GM21447 (cell line): ENCODE measurements at regions not wholly inside any gene's neighbourhood (a gene's known extent, or its start where the extent isn't known, plus 50 kb on each side); places are given as distances from the start of the nearest gene placed in this dataset.

Experiments
- ATAC-seq: cut with Tn5 transposase; IDR thresholded peaks from one replicate; pipeline ENCODE4 v1.9.1; 2021; ENCODE audit not compliant: unreplicated experiment

DNA sequence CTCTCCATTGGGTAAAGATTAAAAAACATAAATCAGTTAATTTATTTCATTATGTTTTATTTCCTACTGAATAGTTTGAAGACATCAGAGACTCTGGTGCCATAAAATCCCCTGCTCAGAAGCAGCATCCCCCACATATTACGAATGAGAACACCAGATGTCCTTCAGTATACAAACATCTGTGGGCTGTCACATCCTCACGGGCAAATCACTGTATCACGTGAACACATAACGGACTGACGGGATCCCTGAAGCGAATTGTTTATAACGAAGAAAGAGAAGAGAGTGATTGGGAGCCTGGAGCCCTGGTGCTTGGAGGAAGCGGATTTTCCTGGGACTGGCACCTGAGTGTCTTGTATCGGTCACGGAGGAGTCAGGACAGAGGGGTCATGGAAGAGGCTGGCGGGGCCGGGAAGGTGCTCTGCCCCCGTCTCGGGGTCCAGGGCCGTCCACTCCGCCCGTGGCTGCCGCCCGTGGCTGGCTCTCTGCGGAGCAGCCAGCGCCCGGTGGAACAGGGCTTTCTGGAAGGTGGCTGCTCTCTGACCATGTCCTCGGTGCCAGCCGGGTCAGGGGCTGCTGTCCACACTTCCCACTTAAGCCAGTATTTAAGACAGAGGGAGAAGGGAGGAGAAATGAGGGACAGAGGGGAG is 452.7 kb upstream of the FAT1 start:
- ATAC-seq = no peak

DNA sequence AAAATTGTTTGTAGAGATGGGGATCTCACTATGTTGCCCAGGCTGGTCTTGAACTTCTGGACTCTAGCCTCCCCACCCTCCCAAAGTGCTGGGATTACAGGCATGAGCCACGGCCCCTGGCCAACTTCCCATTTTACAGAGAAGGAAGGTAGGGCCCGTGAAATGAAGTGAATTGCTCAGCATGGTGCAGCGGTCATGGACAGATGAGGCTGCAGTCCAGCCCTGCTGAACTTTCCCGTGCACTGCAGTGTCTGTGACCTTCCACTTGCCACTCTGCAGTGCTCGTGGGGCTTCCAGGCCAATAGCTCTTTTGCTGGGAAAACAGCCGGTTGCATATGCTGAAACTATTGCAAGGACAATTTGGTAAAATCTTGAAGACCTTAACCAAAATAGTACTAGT is 454.4 kb upstream of the FAT1 start:
- no peak for ATAC-seq

DNA sequence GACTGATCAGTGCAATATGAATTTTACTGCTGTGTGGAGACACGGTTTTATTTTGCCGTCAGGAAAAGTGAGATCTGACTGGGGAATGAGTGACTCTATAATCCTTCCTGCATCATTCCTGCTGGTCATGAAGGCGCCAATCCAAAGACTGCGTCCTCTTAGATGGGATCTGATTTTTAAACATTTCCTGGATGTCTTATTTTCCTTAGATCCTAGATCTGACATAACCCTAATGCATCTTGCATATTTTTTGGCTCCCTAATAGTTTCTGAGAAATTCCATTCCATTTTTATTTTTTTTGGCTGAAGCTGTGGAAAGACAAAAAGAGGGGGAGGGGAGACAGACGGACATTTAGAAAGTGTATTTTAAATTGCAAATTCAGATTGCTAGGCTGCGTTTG is 454.9 kb upstream of the FAT1 start:
- no peak for ATAC-seq

DNA sequence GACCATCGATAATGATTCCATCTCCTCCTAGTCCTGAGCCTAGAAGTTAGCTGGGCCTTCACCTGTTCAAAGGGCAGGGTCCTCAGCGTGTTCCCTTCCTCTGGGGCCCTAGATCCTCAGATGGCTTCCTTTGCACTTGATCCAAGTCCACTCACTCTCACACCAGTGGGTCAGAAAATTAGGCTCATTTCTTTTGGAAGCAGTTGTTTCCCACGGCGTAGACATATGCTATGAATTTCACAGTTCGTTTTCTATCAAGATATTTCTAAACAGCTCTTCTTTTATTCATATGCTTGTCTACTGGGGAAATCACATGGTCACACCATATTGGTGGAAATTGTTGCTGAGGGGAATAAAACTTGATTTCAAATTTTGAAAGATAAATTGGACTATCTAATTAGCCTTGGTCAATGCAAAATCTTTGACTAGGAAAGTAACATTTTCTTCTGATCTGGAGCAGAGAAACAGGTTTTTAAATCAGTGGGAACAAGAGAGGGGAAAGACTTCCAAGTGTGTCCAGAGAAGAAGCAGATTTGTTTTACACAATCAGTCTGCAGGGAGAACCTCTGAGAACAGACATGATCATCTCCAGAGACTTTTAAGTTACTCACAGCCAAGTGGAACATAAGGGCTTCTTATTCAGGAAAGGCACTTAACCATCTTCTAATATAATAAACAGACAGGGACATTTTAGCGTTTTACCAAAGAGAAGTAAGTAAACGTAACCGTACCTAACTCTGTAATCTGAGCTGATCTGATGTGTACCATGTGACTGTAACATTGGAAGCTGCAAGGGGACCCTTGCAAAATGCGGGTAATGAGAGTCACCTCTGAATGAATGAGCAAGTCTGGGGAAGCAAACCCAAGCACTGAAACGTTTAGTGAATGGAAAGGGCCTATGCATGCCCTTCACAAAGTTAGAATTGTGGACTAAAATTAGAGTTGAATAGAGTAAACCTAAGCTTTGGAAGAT is 455.7 kb upstream of the FAT1 start:
- no peak for ATAC-seq

DNA sequence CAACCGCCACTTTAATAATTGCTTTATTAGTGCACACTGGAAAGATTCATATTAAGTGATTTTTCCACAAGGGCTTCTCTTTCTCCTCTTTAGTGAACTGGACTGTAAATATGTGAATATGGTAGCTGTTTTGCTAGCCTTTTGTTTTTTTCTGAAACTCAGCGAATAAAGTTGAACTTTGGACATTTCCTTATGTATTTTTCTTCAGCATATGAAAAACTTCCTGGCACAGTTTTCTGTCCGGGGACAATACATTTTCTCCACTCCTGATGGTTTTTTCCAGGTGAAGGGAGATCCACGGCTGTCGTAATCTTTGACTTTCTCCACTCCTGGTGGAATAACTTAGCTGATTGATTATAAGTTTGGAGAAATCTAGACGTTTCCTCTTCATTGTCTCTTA is 457.4 kb upstream of the FAT1 start:
- no peak for ATAC-seq

DNA sequence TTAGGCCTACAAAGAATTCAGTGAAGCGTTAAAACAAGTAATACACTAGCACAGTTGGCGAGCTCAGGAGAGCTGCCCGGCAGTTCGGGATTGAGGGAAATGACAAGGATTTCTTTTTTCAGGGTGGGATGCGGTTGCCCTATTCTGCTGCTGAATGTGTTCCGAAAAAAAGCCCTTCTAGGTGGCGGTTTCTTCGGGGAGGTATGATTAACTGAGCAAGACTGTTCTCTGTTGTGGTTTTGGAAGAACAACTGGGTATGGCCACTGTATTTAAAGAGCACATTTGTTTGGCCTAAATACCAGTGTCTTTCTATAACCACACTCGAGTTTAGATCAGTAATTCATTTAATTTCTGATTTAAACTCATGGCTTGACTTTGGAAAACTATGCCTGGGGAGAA is 459.7 kb upstream of the FAT1 start:
- ATAC-seq = no peak

DNA sequence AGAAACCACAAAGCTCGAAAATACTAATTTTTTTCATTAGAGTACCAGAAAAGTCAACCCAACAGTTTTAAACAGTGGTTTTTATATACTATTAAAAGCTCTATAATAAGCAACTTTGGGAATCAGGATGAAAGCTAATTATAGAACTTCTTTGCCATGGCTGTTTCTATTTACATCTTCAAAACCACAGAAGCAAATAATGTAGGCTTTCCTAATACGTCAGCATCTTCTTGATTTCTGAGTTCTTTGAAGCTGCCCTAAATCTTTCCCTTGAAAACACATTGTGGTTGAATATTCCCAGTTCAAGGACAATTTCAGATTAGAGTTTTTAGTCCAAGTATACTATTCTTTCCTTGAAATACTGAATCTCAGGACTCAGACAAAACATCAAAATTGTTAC is 460.2 kb upstream of the FAT1 start:
- no peak for ATAC-seq

DNA sequence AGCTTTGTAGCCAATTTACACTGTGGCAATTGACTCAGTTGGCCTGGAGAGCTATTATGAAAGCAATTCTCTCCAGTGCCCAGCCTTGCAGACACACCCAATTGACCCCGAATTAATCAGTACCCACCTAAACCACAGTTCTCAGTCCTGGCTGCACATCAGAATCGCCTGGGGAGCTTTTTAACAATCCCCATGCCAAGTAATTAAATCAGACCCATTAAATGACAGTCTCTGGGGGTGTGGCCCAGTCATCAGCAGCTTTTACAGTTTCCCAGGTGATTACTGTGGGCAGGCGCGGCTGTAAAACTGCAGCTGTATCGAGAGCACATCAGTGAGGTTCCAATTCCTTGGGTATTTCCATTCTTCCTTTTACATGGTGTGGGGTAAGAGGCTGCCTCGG is 460.9 kb upstream of the FAT1 start:
- no peak for ATAC-seq

DNA sequence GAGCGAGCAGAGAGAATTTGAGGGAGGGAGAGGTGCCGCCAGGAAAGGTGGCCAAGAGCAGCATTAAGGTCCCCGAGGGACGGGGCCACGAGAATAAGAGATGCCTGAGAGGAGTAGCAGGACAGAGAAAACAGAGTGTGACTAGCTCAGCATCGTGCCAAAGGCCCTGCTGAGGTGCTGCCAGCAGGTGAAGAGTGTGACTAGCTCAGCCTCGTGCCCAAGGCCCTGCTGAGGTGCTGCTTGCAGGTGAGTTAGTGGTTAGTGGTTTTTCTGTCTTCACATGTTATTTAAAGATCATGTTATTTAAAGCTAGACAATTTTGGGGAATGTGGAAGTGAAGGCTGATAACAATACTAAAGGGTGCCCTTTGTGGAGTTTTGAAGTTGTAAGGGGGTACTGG is 464.5 kb upstream of the FAT1 start:
- no peak for ATAC-seq

DNA sequence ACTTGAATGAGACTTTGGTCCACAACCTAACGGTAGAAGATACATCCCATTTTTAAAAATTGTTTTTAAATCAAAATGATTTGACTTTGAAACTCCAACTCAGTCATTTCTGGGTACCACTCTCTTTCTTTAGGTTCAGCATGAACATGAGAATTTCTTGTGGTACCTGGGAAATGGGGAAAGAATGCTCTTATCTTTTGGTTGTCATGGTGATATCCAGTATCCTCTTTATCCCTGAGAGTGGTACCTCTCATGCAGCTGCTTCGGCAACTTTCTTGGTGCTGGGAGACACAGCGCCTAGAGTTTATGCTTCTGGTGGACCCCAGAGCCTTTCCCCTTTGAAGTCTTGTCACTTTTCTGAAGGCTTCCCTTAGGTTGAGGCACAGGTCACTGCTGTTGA is 465.1 kb upstream of the FAT1 start:
- no peak for ATAC-seq

DNA sequence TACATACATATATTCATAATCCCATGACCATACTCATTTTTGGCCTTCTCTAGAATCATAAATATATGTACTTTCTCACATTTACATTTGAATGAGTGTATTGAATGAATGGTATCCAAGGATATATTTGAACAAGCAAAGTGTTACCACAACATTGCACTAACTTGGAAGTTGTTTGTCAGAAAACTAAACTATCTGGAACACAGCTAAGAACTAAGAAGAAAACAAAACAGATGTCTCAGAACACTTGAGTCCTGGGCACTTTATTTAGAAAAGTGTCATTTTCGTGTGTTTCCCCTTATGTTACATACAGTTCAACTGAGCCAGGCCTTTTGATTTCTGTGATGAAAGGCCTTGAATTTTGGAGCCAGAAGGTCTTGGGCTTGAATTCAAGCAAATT is 466.7 kb upstream of the FAT1 start:
- no peak for ATAC-seq

DNA sequence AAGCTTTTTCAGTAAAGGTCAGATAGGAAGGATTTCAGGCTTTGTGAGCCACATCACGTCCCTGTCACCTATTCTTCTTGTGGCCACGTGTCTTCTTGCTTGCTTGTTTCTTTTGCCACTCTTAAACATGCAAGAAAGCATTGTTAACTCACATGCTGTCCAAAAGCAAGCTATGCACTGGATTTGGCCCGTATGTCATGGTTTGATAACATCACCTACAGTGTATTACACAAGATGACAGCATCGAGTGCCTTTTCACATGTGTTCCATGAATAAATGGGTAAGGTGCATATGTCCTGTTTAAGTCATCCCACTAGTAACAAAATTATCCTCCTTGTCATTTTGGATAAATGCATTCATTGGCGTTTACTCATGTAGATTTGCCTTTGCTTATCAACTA is 468.0 kb upstream of the FAT1 start:
- ATAC-seq = no peak

DNA sequence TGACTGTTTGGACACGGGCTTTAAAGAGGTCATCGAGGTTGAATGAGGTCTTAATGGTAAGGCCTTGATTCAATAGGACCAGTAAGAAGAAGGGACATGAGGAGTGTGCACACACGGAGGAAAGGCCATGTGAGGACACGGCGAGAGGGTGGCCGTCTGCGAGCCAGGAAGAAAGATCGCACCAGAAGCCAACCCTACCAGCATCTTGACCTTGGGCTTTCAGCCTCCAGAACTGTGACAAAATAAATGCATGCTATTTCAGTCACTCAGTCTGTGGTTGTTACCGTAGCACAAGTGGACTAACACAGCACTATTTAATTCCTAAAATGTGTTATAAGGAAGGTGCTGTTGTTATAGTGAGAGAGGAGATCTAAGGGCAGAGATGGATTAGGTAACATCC is 468.6 kb upstream of the FAT1 start:
- no peak for ATAC-seq

DNA sequence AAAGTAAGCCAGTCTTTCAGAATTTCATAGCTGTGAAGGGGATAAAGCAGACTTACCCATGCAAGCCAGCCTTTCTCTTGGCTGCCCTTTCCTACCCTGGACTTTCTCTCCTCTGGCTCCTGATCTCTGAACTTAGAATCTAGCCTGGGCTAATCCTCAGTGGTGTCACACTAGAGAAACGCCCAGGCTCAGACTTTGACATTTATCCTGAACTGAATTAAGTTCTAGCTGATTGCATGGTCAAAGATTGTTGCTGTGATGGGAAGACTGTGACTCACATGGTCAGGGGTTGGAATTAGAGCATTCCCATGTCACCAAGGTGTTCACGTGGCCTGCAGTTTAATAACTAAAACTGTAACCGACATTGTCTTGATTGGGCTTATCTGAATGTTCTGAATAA is 469.5 kb upstream of the FAT1 start:
- ATAC-seq = no peak

DNA sequence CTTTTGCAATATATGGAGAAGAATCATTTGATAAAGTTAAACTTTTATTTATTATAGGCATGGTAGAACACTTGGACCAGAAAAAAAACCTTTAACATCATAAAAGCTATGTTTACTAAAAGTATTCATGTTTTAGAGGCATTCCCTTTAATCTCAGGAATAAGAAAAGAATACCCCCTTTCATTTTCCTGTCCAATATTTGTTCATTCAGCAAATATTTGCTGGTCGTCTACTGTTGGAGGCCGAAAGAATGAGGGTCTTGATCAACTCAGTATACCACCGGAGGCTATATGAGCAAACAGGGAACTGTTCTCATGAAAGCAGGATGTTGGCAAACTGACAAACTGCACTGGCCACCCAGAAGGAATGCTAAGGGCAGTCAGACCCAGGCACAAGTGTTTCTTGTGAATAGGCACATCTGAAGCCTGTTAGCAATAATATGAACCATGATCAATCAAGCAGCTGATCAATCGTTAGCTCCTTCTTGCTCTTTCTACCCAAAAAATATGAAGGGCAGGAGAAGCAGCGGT is 480.8 kb upstream of the FAT1 start:
- ATAC-seq = no peak

DNA sequence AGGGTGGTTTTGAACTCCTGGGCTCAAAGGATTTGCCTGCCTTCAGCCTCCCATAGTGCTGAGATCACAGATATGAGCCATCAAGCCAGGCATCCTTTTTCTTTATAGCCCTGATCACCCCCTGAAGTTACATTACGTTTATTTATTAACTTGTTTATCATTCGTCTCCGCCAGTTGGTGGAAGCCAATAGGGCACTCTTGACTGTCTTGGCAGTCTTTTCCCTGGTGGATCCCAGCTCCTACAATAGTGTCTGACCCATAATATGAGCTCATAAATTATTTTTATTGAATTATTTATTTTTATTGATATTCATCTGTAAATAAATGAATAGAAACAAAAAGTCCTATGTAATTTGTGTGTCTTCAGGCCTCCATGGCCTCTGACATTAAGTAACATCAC is 484.3 kb upstream of the FAT1 start:
- no peak for ATAC-seq

DNA sequence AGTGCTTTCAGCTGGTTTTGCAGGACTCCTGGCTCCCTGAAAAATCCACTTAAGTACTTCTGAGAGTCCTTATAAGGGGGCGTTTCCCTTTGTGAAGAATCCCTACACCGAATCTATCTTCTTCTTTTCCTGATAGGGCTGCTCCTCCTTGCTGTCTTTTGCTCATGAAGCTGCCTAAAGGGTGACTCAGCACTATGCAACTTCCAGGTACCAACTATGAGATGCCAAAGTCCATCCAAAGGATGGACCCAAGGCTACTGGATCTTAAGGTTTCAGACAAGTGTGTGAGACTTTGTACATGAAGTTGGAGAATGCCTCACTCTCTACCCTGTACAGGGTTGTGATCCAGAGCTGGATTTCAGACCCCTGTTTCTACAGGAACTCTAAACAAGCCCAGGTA is 485.0 kb upstream of the FAT1 start:
- no peak for ATAC-seq

DNA sequence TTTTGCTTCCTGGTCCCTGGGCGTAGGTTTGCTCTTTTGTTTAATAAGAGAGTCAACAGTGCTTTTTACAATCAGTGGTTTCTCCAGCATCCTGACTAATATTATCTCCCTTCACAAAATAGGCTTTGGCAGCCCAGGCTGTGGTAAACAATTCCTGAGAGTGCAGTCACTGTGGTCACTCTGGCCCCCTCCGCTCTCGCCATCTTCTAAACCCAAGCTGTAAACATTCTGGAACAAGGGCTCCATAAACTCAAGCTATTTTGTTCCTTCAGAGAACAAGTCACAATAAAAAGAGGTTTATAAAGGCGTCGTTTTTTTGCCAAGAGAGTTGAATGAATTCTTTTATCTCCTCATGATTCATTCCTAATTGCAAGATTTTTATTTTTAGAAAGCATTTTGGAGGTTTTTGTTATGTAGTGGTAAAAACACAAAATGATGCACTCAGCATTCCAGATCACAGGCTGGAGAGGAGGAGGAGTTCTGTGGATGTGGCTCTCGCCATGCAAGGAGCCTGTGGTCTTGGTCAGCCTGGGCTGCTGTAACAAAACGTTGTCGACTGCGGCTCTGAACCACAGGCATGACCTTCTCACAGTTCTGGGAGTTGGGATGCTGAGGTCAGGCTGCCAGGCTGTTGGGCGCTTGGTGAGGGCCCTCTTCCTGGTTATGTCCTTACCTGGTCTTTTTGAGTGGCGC is 486.4 kb upstream of the FAT1 start:
- no peak for ATAC-seq

DNA sequence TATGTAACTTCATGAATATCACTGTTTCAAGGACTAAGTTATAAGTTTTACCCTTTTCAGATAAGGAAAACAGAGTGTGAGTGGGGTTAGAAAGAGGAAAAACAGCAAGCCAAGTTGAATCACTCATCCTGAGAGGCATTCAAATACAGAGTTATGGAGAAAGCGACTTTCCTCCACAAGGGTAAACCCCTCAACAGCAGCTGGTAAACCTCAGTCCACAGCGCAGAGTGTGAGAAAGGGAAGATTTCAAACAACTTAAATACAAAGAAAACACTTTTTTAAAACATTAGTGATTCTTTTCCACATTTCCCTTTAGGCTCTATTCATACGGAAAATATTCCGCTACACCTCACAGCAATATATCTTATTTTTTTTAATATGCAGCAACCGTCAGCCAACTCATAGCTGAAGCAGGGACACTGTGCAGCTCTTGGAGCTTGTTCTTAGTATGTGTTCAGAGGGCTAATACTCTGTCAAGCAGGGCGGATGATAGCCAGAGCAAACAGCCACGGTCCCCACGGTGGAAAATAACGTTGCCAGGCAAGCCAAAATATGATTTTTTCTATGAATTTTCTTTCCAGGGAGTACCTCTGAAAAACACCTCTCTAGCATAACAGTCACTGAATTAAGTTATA is 488.9 kb upstream of the FAT1 start:
- ATAC-seq = no peak

DNA sequence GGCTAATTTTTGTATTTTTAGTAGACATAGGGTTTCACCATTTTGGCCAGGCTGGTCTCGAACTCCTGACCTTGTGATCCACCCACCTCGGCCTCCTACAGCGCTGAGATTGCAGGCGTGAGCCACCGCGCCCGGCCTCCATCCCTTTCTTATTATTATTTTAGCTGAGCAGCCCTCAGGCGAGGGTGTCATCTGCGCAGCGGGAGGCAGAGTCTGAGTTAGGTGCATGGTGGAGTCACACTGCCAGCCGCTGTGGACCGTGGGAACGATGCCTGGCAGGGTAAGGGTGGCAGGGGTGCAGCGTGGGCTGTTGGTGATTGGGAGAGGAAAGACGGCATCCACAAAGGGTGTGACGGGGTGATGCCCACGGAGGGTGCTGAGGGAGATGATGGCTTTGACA is 491.8 kb upstream of the FAT1 start:
- ATAC-seq = no peak

DNA sequence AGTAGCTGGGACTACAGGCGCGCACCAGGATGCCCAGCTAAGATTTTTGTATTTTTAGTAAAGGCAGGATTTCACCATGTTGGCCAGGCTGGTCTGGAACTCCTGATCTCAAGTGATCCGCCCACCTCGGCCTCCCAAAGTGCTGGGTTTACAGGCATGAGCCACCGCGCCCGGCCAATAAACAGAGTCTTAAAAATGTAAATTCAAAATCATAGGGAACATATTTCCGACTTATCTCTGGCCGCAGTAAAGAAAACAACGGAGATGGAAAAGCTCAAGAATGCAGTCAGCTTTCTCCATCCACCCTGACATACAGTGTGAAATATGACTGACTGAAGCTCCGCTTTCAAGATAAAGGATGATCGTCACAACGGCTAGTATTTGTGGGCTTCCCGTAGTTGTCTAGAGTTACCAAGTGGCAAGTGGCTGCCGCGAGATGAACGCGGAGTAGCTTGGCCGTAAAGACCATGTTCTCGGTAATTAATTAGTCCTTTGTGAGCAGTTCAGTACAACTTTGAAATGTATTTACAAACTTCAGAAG is 495.1 kb upstream of the FAT1 start:
- no peak for ATAC-seq
